Right lobe of liver (tissue), 4 donors: ENCODE measurements at regions not wholly inside any gene's neighbourhood (a gene's known extent, or its start where the extent isn't known, plus 50 kb on each side); places are given as distances from the start of the nearest gene placed in this dataset.

Source experiments
- POLR2A ChIP-seq: fragments of 450-650 bp; IDR thresholded peaks from one replicate; pipeline ENCODE4 v1.6.1; 2017; ENCODE audit warnings: antibody characterized with exemption, mild to moderate bottlenecking
- TF ChIP-seq, protein P1 (sequence below), 4 donors: fragments of 200-600 bp in 3 of 4; fragments of 450-650 bp in 1 of 4; IDR thresholded peaks; one replicate each; pipeline versions ENCODE4 v1.5.1 to v1.8.0; 2016 to 2022; ENCODE audit warnings: antibody characterized with exemption in 4 of 4, mild to moderate bottlenecking in 2 of 4
- donor health status: DM: no; HTN: no; CAD: no.
- donor health status: DM: no; HTN: no; CAD: no.
- donor health status: DM: no; HTN: yes; CAD: no.

DNA sequence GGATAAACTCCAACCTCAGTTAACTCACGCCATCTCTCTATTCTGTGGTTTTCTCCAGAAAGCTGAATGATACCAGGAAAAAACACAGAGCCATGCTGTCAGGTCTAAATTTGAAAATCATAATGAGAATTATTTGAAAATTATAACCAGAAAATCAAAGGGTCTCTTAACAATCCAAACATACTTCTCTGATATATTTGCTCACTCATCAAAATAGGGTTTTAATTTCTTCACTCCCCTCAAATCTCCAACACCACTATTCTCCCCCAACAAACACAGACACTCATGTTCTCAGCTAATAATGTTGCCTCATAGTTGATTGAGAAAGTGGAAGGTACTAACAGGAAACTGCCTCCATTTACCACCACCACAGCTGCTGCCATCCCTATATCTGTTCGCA, 375.5 kb downstream of the TLE1 start:
- TF ChIP-seq, protein P1, sequence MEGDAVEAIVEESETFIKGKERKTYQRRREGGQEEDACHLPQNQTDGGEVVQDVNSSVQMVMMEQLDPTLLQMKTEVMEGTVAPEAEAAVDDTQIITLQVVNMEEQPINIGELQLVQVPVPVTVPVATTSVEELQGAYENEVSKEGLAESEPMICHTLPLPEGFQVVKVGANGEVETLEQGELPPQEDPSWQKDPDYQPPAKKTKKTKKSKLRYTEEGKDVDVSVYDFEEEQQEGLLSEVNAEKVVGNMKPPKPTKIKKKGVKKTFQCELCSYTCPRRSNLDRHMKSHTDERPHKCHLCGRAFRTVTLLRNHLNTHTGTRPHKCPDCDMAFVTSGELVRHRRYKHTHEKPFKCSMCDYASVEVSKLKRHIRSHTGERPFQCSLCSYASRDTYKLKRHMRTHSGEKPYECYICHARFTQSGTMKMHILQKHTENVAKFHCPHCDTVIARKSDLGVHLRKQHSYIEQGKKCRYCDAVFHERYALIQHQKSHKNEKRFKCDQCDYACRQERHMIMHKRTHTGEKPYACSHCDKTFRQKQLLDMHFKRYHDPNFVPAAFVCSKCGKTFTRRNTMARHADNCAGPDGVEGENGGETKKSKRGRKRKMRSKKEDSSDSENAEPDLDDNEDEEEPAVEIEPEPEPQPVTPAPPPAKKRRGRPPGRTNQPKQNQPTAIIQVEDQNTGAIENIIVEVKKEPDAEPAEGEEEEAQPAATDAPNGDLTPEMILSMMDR (IDR thresholded peaks at IDR 0.05) = no peak
- TF ChIP-seq POLR2A = no peak
